ENCODE measurements at regions not wholly inside any gene's neighbourhood (a gene's known extent, or its start where the extent isn't known, plus 50 kb on each side); places are given as distances from the start of the nearest gene placed in this dataset.
"Not testable (repeated sequence)": the region's sequence is repeated elsewhere in the genome, so short reads cannot be mapped to it uniquely, and the experiment has no call there.

- not testable (repeated sequence) for DNase-seq (ENCODE audit: low read depth in 3 of 3)
These were observed 350.6 kb upstream of the NUPR2 start for GRCh38 chr7:56466607-56467525.

DNA sequence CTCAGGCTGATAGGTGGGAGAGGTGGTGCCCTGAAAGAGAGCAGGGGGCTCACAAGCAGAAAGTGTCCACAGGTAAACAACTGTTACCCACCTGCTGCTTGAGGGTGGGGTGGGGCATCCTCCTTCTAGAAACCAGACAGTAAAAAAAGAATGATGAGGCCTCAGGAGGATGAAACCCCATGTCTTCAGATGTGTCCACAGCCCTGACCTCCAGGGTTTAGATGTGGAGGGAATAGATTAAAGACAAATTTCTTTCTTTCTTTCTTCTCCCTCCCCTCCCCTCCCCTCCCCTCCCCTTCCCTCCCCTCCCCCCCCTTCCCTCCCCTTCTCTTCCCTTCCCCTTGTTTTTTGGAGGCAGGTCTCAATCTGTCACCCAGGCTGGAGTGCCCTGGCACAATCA is 333.5 kb upstream of the NUPR2 start:
- DNase-seq (ENCODE audit: low read depth in 3 of 3), result no peak

- no peak for DNase-seq (ENCODE audit: low read depth in 3 of 3)
These were observed 331.9 kb upstream of the NUPR2 start for GRCh38 chr7:56447864-56448693.

DNA sequence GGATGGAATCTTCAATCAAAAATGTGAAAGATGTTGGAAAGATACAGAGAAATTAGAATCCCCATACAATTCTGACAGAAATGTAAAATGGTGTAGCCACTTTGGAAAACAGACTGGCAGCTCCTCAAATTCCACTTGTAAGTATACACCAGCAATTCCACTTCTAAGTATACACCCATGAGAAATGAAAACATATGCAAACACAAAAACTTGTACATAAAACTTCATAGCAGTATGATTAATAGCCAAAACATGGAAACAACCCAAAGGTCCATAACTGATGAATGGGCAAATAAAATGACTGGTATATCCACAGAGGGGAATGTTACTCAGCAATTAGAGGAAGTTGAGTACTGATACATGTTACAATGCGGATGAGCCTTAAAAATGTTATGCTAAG is 304.3 kb upstream of the NUPR2 start:
- not testable (repeated sequence) for DNase-seq (ENCODE audit: low read depth in 3 of 3)

DNA sequence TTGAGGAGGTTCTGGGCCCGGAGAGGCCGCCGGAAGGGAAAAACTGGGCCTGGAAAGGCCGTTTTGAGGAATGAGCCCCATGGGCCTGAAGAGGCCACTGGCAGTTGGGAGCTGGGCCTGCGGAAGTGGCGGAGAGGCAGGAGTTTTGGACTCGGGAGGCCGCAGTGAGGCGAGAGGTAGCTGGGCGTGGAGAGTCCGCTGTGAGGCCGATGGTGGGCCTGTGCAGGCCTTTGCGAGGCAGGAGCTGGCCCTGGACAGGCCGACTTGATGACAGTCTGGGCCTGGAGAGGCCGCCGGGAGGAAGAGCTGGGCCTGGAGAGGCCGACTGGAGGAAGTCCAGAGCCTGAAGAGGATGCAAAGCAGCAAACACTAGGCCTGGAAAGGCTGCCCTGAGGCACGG is 259.0 kb upstream of the NUPR2 start:
- DNase-seq (ENCODE audit: low read depth in 3 of 3), result no peak

DNA sequence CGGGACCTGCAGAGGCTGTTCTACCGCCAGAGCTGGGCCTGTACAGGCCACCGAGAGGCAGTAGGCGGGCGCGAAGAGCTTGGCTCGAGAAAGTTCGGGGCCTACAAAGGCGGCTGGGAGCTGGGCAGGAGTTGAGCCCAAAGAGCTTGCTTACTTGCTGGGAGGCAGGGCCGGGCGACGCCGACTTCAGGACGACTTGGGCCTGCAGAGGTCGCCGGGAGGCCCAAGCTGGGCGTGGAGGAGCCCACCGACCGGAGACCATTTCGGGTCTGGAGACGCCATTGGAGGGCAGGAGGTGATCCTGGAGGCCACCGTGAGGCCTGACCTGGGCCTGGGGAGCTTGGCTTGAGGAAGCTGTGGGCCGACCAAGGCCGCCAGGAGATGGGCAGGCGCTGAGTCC is 258.4 kb upstream of the NUPR2 start:
- not testable (repeated sequence) for DNase-seq (ENCODE audit: low read depth in 3 of 3)

- peak in 2 of 3 donors; percentile 33 to 37 for DNase-seq (ENCODE audit: low read depth in 3 of 3)
These were observed 257.1 kb upstream of the NUPR2 start for GRCh38 chr7:56373314-56373713.

- peak in 2 of 3 donors; percentile 2 to 17 for DNase-seq (ENCODE audit: low read depth in 3 of 3)
These were observed 255.6 kb upstream of the NUPR2 start for GRCh38 chr7:56371792-56372191.

GRCh38 chr7:56370208-56370872 is 254.1 kb upstream of the NUPR2 start:
- not testable (repeated sequence) for DNase-seq (ENCODE audit: low read depth in 3 of 3)

GRCh38 chr7:56367914-56368313 is 251.7 kb upstream of the NUPR2 start:
- DNase-seq (ENCODE audit: low read depth in 3 of 3), result not testable (repeated sequence)

- DNase-seq (ENCODE audit: low read depth in 3 of 3), result not testable (repeated sequence)
These were observed 251.2 kb upstream of the NUPR2 start for GRCh38 chr7:56367411-56367810.

- DNase-seq (ENCODE audit: low read depth in 3 of 3), result not testable (repeated sequence)
These were observed 250.5 kb upstream of the NUPR2 start for GRCh38 chr7:56366701-56367100.

DNA sequence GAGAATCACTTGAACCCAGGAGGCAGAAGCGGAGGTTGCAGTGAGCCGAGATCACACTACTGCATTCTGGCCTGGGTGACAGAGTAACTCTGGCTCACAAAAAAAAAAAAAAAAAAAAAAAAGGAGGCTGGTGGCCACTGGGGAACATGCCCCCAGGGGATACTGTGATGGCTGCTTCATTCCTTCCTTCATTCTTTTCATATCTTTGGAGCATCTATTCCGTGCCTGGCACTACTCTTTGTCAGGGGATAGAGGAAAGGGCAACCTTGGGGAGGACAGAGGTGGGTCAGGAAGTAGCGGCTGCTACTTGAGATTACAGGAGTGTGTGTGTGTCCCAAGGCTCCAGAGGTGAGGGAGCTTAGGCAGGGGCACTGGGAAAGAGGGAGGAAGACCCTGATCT is 236.4 kb upstream of the NUPR2 start:
- DNase-seq (ENCODE audit: low read depth in 3 of 3), result not testable (repeated sequence)

DNA sequence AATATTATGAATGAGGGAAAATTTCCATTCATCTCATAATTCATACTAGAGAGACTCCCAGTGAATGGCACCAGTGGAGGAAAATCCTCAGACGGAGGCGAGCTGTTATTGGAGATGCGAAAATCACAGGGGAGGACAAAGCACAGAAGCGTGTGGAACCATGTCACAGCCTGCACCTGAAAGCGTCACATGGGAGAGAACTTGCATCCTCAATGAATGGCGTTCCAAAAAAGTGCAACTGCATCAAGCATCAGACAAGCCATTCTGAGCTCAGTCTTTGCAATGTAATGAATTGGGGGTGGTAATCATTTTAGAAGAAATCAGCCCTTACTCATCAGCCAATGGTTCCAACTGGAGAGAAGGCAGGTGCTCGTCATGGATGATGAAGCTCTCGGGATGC is 235.0 kb upstream of the NUPR2 start:
- DNase-seq (ENCODE audit: low read depth in 3 of 3), result not testable (repeated sequence)

- DNase-seq (ENCODE audit: low read depth in 3 of 3), result not testable (repeated sequence)
These were observed 232.1 kb upstream of the NUPR2 start for GRCh38 chr7:56348311-56348710.

GRCh38 chr7:56328327-56328726 is 212.1 kb upstream of the NUPR2 start:
- DNase-seq (ENCODE audit: low read depth in 3 of 3), result not testable (repeated sequence)

DNA sequence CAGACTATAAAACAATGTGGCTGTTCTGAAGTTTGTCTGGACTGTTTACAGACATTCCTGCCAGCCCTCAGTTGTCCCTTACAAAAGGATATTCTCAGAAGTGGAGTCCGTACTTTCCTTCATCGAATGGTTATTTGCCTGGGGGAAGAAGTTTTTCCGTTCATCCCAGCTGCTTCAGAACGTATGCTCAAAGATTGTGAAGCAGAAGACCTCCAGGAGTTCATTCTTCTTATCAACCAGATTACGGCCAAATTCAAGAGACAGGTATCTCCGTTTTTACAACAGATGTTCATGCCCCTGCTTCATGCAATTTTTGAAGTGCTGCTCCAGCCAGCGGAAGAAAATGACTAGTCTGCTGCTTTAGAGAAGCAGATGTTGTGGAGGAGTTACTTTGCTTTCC is 174.3 kb upstream of the NUPR2 start:
- DNase-seq (ENCODE audit: low read depth in 3 of 3), result no peak

GRCh38 chr7:56287429-56288138 is 171.4 kb upstream of the NUPR2 start:
- no peak for DNase-seq (ENCODE audit: low read depth in 3 of 3)

DNA sequence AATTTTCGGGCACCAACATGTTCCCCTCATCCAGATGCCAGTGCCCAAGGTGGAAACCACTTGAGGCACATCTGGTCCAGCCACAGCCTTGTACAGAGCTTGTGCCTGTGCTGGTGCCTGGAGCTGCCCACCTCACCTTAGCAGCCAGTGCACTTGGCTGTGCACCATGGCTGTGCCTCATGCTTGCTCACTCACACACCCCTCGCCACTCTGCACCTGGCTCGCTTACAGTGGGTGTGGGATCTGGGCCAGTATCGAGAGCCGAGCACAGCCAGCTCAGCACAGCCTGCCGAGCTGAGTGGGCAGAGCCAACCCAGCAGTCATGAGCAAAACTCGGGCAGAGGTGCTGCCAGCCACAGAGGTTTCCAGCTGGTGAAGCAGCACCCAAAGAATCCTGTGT is 139.9 kb upstream of the NUPR2 start:
- no peak for DNase-seq (ENCODE audit: low read depth in 3 of 3)

DNA sequence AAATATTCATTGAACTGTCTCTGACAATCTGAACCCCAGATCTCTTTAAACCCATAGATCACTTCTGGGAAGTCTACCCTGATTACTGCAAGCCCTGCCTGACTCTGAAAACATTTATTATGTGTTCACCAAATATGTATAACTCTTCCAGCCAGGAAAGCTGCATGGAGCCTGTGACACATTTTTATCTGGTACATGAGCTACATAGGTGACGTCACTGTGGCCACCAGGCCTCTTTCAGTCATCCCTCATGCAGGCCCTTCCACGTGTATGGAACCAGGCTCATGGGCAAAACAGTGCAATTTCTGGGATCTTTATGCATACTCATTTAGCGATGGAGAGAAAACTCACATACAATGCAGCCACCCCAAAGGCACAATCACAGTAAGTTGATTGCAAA is 133.9 kb upstream of the NUPR2 start:
- DNase-seq (ENCODE audit: low read depth in 3 of 3), result no peak

GRCh38 chr7:56229631-56230030 is 113.4 kb upstream of the NUPR2 start:
- DNase-seq (ENCODE audit: low read depth in 3 of 3), result no peak

Measured in stimulated activated CD4-positive, alpha-beta T cell treated with anti-CD3 and anti-CD28 coated beads, TNF-alpha, amount 100 ng/mL, for 48 hours (primary cell).